Embryonic facial prominence (tissue), 1 donor: ENCODE measurements at regions not wholly inside any gene's neighbourhood (a gene's known extent, or its start where the extent isn't known, plus 50 kb on each side); places are given as distances from the start of the nearest gene placed in this dataset.
"Not testable (repeated sequence)": the region's sequence is repeated elsewhere in the genome, so short reads cannot be mapped to it uniquely, and the experiment has no call there.

Source experiments
- DNase-seq: peaks from one replicate; pipeline ENCODE4 v3.0.0-alpha.2; 2016; ENCODE audit errors: extremely low spot score

GRCh38 chr7:46934198-46934825 is 647.6 kb downstream of the TNS3 start:
- DNase-seq = no peak

- no peak for DNase-seq
These were observed 648.3 kb downstream of the TNS3 start for GRCh38 chr7:46933596-46933995.

- no peak for DNase-seq
These were observed 649.1 kb downstream of the TNS3 start for GRCh38 chr7:46932676-46933424.

- no peak for DNase-seq
These were observed 649.6 kb downstream of the TNS3 start for GRCh38 chr7:46932306-46932675.

GRCh38 chr7:46930366-46930765 is 651.5 kb downstream of the TNS3 start:
- DNase-seq = no peak

GRCh38 chr7:46929359-46929758 is 652.6 kb downstream of the TNS3 start:
- DNase-seq = no peak

- DNase-seq = no peak
These were observed 653.2 kb downstream of the TNS3 start for GRCh38 chr7:46928719-46929118.

GRCh38 chr7:46927131-46927810 is 654.6 kb downstream of the TNS3 start:
- no peak for DNase-seq

- DNase-seq = no peak
These were observed 665.3 kb downstream of the TNS3 start for GRCh38 chr7:46916581-46916980.

GRCh38 chr7:46912692-46913091 is 669.2 kb downstream of the TNS3 start:
- DNase-seq = no peak

- no peak for DNase-seq
These were observed 672.3 kb downstream of the TNS3 start for GRCh38 chr7:46909601-46910051.

GRCh38 chr7:46908770-46909169 is 673.1 kb downstream of the TNS3 start:
- no peak for DNase-seq

GRCh38 chr7:46904523-46904922 is 677.4 kb downstream of the TNS3 start:
- not testable (repeated sequence) for DNase-seq

- DNase-seq = no peak
These were observed 679.4 kb downstream of the TNS3 start for GRCh38 chr7:46902463-46902862.

GRCh38 chr7:46900312-46901263 is 681.3 kb downstream of the TNS3 start:
- no peak for DNase-seq

GRCh38 chr7:46897381-46897780 is 684.5 kb downstream of the TNS3 start:
- no peak for DNase-seq

GRCh38 chr7:46886669-46887374 is 695.1 kb downstream of the TNS3 start:
- DNase-seq = no peak

- DNase-seq = no peak
These were observed 696.7 kb downstream of the TNS3 start for GRCh38 chr7:46885167-46885566.

GRCh38 chr7:46881507-46882127 is 700.3 kb downstream of the TNS3 start:
- no peak for DNase-seq

GRCh38 chr7:46880508-46881196 is 701.3 kb downstream of the TNS3 start:
- no peak for DNase-seq
